Dermis blood vessel endothelial cell (primary cell): ENCODE measurements at regions not wholly inside any gene's neighbourhood (a gene's known extent, or its start where the extent isn't known, plus 50 kb on each side); places are given as distances from the start of the nearest gene placed in this dataset.
A peak's percentile ranks its signal among the peaks of the same experiment; 100 is the strongest.
"Not testable (repeated sequence)": the region's sequence is repeated elsewhere in the genome, so short reads cannot be mapped to it uniquely, and the experiment has no call there.

Experiments
- DNase-seq: peaks from one replicate; pipeline ENCODE4 v3.0.0; 2010

DNA sequence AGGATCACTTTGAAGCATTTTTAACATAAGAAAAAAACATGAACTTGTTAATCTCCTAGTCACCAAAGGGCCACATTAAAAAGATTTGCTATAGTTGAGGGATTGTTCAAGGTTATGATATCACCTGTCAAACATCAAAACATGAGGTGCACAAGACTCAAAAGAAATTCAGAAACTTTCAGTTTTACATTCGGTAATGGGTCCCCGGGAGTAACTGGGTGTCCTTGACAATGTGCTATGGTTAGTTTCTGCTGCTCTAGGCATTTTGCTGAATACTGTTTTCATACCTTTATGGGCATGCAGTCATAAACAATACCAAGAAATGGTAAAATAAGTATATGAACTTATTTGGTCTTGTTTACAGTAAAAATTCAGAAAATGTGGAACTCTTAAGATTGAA is 92.8 kb upstream of the EDIL3 start:
- DNase-seq, result no peak

DNA sequence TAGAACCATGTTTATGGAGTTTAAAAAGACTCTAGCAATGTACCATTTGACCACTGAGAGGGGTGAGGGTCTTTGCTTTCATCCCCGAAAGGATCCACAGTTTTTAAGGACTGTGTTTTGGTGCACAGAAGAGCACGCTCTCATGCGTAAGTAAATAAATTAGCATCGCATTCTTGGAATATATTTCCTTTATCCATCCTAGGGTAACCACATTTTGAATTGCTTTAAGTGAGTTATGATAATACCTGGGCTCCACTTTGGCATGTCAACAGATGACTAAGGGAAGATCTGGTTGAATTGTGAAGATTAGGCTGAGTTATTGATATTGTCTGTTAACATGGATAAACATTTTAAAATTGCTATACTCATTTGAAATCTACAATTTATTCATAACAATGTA is 89.4 kb upstream of the EDIL3 start:
- DNase-seq, result no peak

DNA sequence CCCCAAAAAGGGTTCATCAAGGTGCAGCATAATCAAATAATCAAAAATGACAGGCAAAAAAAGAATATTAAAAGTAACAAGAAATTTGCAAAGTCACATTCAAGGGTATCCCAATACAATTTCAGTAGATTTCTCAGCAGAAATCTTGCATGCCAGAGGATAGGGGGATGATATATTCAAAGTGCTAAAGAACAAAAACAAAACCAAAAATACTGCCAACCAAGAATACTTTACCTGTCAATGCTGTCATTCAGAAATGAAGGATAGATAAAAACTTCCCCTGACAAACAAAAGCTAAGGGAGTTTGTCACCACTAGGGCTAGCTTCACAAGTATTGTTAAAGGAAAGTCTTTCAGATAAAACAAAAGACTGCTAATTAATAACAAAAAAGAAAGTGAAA is 68.7 kb upstream of the EDIL3 start:
- DNase-seq, result no peak

DNA sequence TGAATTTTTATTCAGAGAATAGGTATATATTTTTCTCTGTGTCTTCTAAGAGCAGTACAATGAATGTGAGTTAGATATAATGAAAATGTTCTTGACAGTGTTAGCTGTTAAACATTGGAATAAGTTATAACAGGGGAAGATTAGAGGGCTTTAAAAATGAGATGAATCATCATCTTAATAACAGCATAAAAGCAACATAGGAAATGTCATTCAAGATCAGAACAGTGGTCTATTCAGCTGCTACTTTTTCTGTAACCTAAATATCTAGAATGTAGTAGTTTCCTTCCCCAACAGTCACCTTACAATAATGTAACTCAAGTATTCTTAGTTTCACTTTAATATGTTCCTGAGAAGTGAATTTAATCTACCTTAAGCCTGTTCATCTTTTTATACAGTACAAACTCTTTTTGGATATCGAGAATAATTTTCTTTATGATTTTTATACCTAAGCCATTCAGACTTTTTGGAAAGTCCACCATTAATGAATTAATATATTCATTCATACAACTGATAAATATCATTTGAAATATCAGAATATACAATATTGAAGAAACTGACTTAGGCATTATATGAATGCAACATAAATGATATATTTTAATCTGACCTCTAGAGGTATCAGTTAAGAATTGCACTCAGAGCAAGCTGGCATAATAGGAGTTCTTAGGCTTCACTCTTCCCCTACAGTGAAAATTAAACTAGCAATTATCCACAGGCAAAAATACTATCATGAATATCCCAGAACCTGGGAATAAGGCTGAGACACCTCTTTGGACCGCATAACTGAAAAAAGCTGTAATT is 66.1 kb upstream of the EDIL3 start:
- peak; percentile 24 for DNase-seq

DNA sequence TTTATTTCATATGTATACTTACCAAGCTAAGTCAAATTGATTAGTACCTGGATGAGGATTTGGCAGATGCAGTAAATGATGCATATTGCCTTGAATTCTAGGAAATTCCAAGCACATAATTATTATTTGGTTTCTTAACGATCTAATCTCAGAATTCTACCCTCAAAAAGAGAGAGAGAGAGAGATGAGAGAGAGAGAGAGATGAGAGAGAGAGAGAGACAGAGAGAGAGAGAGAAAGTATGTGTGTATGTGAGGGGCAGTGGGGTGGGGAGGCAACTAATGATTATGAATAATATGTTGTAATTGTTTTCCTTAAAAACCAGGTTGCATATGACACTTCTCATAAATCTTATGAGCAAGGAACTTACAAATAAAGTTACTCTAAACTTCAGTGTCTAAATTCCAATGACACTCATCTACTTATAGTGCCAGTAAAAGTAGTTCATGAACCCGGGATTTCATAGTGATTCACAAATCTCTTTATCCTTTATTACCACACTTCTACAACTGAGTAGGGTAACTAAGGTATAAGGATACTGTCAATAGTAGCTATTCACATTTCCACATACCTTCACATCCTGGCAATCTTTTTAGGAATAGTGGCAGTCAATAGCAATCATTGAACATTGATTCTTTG is 60.5 kb upstream of the EDIL3 start:
- no peak for DNase-seq

DNA sequence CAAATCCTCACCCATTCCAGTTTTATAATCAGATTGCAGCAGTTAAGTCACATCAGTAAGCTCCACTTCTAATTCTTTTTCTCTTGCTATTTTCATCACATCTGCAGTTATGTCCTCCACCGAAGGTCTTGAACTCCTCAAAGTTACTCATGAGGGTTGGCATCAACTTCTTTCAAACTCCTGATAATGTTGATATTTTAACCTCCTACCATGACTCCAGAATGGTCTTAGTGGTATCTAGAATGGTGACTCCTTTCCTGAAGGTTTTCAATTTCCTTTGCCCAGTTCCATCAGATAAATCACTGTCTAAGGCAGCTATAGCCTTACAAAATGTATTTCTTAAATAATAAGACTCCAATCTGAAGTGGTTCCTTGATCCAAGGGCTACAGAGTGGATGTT is 53.8 kb upstream of the EDIL3 start:
- DNase-seq, result no peak

DNA sequence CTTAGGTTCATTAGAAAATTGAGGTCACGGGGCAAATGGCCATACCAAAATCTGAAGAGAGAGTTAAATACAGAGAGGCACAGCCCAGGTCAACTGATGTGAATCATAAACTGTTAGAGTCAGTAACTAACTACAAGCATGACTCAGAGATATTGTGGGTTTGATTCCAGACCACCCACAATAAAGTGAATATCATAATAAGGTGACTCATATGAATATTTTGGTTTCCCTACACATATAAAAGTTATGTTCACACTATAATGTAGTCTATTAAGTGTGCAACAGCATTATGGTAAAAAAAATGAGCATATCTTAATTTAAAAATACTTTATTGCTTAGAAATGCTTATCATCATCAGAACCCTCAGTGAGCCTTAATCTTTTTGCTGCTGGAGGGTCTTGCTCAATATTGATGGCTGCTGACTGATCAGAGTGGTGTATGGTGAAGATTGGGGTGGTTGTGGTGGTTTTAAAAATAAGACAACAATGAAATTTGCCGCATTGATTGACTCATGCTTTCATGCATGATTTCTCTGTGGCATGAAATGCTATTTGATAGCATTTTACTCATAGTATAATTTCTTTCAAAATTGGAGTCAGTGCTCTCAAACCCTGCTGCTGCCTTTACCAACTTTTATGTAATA is 53.1 kb upstream of the EDIL3 start:
- DNase-seq, result peak; percentile 25

DNA sequence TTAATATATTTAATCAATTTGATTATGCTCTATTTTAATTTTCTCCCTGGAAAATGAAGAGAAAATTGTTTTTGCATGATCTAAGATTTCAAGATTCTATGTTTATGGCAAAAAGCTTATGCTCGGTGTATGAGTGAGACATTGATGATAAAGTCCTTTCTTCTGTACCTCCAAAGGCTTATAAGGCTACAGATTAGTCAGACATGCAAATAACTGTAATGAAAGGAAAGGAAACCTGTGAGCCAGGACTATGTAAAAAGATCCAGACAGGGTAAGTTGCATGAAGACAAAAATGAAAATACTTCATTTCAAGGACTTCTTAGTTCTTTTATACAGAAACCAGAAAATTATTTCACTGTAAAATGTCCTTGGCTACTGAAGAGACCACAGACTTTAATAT is 52.2 kb upstream of the EDIL3 start:
- no peak for DNase-seq

DNA sequence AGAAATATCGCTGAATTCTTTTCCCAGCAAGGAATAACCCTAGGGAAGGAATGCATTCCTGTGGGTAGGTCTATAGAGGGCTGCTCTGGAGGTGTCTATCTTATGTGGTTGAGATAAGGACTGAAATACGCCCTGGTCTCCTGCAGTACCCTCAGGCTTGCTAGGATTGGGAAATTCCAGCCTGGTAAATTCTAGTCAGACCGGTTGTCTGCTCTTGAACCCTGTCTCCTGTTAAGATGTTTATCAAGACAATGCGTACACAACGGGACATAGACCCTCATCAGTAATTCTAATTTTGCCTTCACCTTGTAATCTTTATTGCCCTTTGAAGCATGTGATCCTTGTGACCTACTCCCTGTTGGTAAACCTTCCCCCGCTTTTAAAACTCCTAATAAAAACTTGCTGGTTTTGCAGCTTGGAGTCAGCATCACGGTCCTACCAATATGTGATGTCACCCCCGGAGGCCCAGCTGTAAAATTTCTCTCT is 51.2 kb upstream of the EDIL3 start:
- not testable (repeated sequence) for DNase-seq
